CMK (cell line): ENCODE measurements at regions not wholly inside any gene's neighbourhood (a gene's known extent, or its start where the extent isn't known, plus 50 kb on each side); places are given as distances from the start of the nearest gene placed in this dataset.

Experiments
- DNase-seq: peaks from one replicate; pipeline ENCODE4 v3.0.0-alpha.2; 2010; ENCODE audit warnings: low read depth

- no peak for DNase-seq
Measured at GRCh38 chr2:52135235-52135634, 1103.3 kb upstream of the NRXN1 start.

GRCh38 chr2:52128081-52128480 is 1096.1 kb upstream of the NRXN1 start:
- DNase-seq = no peak

GRCh38 chr2:52127527-52127926 is 1095.6 kb upstream of the NRXN1 start:
- no peak for DNase-seq

- no peak for DNase-seq
Measured at GRCh38 chr2:52117299-52117698, 1085.4 kb upstream of the NRXN1 start.

GRCh38 chr2:52115750-52116149 is 1083.8 kb upstream of the NRXN1 start:
- no peak for DNase-seq

- DNase-seq = no peak
Measured at GRCh38 chr2:52113338-52113737, 1081.4 kb upstream of the NRXN1 start.

- no peak for DNase-seq
Measured at GRCh38 chr2:52112141-52112540, 1080.2 kb upstream of the NRXN1 start.

- DNase-seq = no peak
Measured at GRCh38 chr2:52107124-52107523, 1075.2 kb upstream of the NRXN1 start.

- no peak for DNase-seq
Measured at GRCh38 chr2:52097071-52097470, 1065.1 kb upstream of the NRXN1 start.

GRCh38 chr2:52084759-52085158 is 1052.8 kb upstream of the NRXN1 start:
- DNase-seq = no peak

- no peak for DNase-seq
Measured at GRCh38 chr2:52083214-52083613, 1051.3 kb upstream of the NRXN1 start.

GRCh38 chr2:52082646-52083045 is 1050.7 kb upstream of the NRXN1 start:
- DNase-seq = no peak

GRCh38 chr2:52079602-52080001 is 1047.7 kb upstream of the NRXN1 start:
- DNase-seq = no peak

GRCh38 chr2:52077159-52077558 is 1045.2 kb upstream of the NRXN1 start:
- no peak for DNase-seq

GRCh38 chr2:52074130-52074719 is 1042.3 kb upstream of the NRXN1 start:
- DNase-seq = no peak

- no peak for DNase-seq
Measured at GRCh38 chr2:52072949-52073348, 1041.0 kb upstream of the NRXN1 start.

- no peak for DNase-seq
Measured at GRCh38 chr2:52070665-52071064, 1038.7 kb upstream of the NRXN1 start.

- DNase-seq = no peak
Measured at GRCh38 chr2:52064234-52064633, 1032.3 kb upstream of the NRXN1 start.

- DNase-seq = no peak
Measured at GRCh38 chr2:52054824-52055223, 1022.9 kb upstream of the NRXN1 start.

GRCh38 chr2:52036853-52037252 is 1004.9 kb upstream of the NRXN1 start:
- DNase-seq = no peak

GRCh38 chr2:52036024-52036423 is 1004.1 kb upstream of the NRXN1 start:
- DNase-seq = no peak

- DNase-seq = no peak
Measured at GRCh38 chr2:52035391-52035790, 1003.5 kb upstream of the NRXN1 start.

- no peak for DNase-seq
Measured at GRCh38 chr2:52034706-52035105, 1002.8 kb upstream of the NRXN1 start.

- DNase-seq = no peak
Measured at GRCh38 chr2:52022006-52022405, 990.1 kb upstream of the NRXN1 start.
